ENCODE measurements at regions not wholly inside any gene's neighbourhood (a gene's known extent, or its start where the extent isn't known, plus 50 kb on each side); places are given as distances from the start of the nearest gene placed in this dataset.

DNA sequence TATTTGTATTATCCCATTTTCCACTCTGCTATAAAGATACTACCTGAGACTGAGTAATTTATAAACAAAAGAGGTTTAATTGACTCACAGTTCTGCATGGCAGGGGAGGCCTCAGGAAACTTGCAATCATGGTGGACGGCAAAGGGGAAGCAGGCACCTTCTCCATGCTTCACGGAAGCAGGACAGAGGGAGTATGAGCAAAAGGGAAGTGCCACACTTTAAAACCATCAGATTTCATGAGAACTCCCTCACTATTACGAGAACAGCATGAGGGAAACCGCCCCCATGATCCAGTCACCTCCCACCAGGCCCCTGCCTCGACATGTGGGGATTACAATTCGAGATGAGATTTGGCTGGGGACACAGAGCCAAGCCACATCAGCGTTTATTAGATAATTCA, 172.8 kb downstream of the NR2F2 start:
- Histone ChIP-seq H3K36me3 (ENCODE audit: control insufficient read depth in 3 of 3, insufficient read depth in 2 of 3, low read depth in 1 of 3, low read length in 3 of 3) (no peaks in the 10 kb centered on the region), H3K4me3 (ENCODE audit: low read depth in 1 of 3, low read length in 3 of 3) (no peak overlapping the region), H3K4me1 (ENCODE audit: control insufficient read depth in 3 of 3, insufficient read depth in 2 of 3, low read depth in 1 of 3, low read length in 2 of 3) (no peaks in the 10 kb centered on the region), H3K27ac (ENCODE audit: low read depth in 1 of 3, low read length in 2 of 3) (no peak overlapping the region), H3K27me3 (ENCODE audit: control insufficient read depth in 3 of 3, insufficient read depth in 3 of 3, low read length in 3 of 3) (peaks cover 0 to 3% (median 0%) of the 10 kb centered on the region in 3 donors), H3K9me3 (ENCODE audit: control insufficient read depth in 2 of 2, insufficient read depth in 1 of 2, low read depth in 1 of 2, low read length in 1 of 2) (no peaks in the 10 kb centered on the region)
- 57 to 76% (median 58%) methylated on average over 7 of the region's 7 CpGs for WGBS, 3 donors
- no peak for FAIRE-seq
- no peak for DNase-seq

DNA sequence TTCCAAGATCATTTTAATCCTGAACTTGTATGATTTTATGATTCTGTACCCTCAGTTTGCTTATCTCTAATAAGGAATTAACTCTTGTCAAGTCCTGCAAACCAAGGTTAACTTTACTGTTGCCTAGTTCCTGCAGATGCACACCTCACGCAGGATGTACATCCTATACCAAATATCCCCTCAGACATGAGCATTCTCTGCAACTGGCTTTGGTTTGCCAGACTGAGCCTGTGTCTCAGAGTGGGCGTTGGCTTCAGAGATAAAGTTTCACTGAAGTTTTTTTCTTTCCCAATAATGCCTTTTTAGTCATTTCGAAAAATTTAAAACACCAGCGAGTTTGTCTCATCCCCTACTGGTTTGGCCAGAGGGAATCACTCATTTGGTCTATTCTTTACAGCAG, 173.9 kb downstream of the NR2F2 start:
- 54 to 71% (median 56%) methylated on average over 4 of the region's 4 CpGs for WGBS, 3 donors
- H3K36me3 ChIP-seq (ENCODE audit: control insufficient read depth in 3 of 3, insufficient read depth in 2 of 3, low read depth in 1 of 3, low read length in 3 of 3), result no peaks in the 10 kb centered on the region
- DNase-seq (no peak), FAIRE-seq (no peak)
- no peaks in the 10 kb centered on the region for H3K9me3 ChIP-seq (ENCODE audit: control insufficient read depth in 2 of 2, insufficient read depth in 1 of 2, low read depth in 1 of 2, low read length in 1 of 2)
- no peaks in the 10 kb centered on the region for H3K4me1 ChIP-seq (ENCODE audit: control insufficient read depth in 3 of 3, insufficient read depth in 2 of 3, low read depth in 1 of 3, low read length in 2 of 3)
- H3K4me3 ChIP-seq (ENCODE audit: low read depth in 1 of 3, low read length in 3 of 3), result no peak overlapping the region
- no peak overlapping the region for H3K27ac ChIP-seq (ENCODE audit: low read depth in 1 of 3, low read length in 2 of 3)
- H3K27me3 ChIP-seq (ENCODE audit: control insufficient read depth in 3 of 3, insufficient read depth in 3 of 3, low read length in 3 of 3), result peaks cover 0 to 3% (median 0%) of the 10 kb centered on the region in 3 donors

DNA sequence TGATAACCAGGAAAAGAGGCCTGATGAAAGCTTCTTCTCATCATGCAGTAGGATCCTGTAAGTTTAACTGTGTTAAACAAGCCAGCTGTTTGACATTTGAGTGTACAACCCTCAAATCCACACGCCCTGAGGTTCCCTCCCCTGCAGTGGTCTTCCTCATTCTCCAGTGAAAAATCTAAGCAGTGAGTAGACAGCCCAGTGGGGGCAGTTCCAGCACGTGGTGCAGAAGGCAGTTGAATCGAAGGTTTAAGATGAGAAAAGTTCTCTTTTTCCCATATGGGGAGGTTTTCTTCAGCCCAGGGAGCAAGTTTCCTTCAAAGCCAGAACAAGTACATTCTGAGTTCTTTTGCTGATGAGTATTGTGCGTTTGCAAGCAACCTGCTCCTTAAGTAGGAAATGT, 174.5 kb downstream of the NR2F2 start:
- H3K27ac ChIP-seq (ENCODE audit: low read depth in 1 of 3, low read length in 2 of 3), result no peak overlapping the region
- peaks cover 0 to 3% (median 0%) of the 10 kb centered on the region in 3 donors for H3K27me3 ChIP-seq (ENCODE audit: control insufficient read depth in 3 of 3, insufficient read depth in 3 of 3, low read length in 3 of 3)
- DNase-seq (no peak), FAIRE-seq (no peak)
- no peaks in the 10 kb centered on the region for H3K4me1 ChIP-seq (ENCODE audit: control insufficient read depth in 3 of 3, insufficient read depth in 2 of 3, low read depth in 1 of 3, low read length in 2 of 3)
- H3K4me3 ChIP-seq (ENCODE audit: low read depth in 1 of 3, low read length in 3 of 3), result no peak overlapping the region
- 49 to 59% (median 56%) methylated on average over 4 of the region's 4 CpGs for WGBS, 3 donors
- no peaks in the 10 kb centered on the region for H3K36me3 ChIP-seq (ENCODE audit: control insufficient read depth in 3 of 3, insufficient read depth in 2 of 3, low read depth in 1 of 3, low read length in 3 of 3)
- H3K9me3 ChIP-seq (ENCODE audit: control insufficient read depth in 2 of 2, insufficient read depth in 1 of 2, low read depth in 1 of 2, low read length in 1 of 2), result no peaks in the 10 kb centered on the region

DNA sequence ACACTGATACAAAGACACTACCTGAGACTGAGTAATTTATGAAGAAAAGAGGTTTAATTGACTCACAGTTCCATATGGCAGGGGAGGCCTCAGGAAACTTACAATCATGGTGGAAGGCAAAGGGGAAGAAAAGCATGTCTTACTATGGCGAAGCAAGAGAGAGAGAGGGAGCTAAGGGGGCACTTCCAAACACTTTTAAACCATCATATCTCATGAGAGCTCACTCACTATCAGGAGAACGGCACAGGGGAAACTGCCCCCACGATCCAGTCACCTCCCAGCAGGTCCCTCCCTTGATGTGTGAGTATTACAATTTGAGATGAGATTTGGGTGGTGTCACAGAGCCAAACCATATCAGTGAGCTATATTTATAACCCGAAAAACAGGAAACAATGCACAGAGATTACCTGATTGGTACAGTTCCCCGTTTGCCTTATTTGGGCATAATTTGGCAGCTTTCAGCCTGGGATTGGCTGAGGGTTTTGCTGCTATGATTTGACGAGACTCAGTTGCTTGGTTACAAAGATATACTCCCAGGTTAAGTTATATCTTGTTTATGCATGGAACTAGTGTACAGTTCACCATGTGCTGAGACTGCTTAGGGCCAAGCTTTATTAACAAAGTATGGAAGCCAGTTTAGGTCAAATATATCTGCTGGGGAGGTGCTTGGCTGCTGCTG, 184.2 kb downstream of the NR2F2 start:
- Histone ChIP-seq H3K9me3 (ENCODE audit: control insufficient read depth in 2 of 2, insufficient read depth in 1 of 2, low read depth in 1 of 2, low read length in 1 of 2) (peaks cover 0 to 6% of the 10 kb centered on the region in 2 donors), H3K4me3 (ENCODE audit: low read depth in 1 of 3, low read length in 3 of 3) (no peak overlapping the region), H3K27ac (ENCODE audit: low read depth in 1 of 3, low read length in 2 of 3) (no peak overlapping the region), H3K36me3 (ENCODE audit: control insufficient read depth in 3 of 3, insufficient read depth in 2 of 3, low read depth in 1 of 3, low read length in 3 of 3) (no peaks in the 10 kb centered on the region), H3K27me3 (ENCODE audit: control insufficient read depth in 3 of 3, insufficient read depth in 3 of 3, low read length in 3 of 3) (peaks cover 0 to 2% (median 0%) of the 10 kb centered on the region in 3 donors), H3K4me1 (ENCODE audit: control insufficient read depth in 3 of 3, insufficient read depth in 2 of 3, low read depth in 1 of 3, low read length in 2 of 3) (peaks cover 0 to 19% (median 0%) of the 10 kb centered on the region in 3 donors)
- DNase-seq, result peak; percentile 1 to 2
- no peak for FAIRE-seq
- 24 to 61% (median 44%) methylated on average over 6 of the region's 6 CpGs for WGBS, 3 donors

DNA sequence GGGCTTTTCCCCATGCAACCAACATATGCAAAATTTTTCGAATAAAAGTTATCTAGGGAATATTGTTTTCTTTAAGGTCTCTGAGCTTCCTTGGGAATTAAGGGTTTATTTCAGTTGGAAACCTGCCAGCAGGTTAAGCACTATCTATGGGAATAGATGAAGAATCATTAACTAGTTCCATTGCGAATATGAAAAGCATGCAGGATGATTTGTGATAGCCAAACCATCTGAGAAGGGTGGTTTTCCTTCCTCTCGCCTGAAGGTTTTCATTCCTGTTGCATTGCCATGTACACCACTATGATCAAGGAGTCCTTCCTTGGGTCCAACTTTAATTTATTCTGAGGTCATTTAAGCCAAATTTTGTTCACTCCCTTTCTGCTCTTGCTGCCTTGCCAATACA, 184.9 kb downstream of the NR2F2 start:
- H3K27ac ChIP-seq (ENCODE audit: low read depth in 1 of 3, low read length in 2 of 3), result no peak overlapping the region
- no peaks in the 10 kb centered on the region for H3K36me3 ChIP-seq (ENCODE audit: control insufficient read depth in 3 of 3, insufficient read depth in 2 of 3, low read depth in 1 of 3, low read length in 3 of 3)
- no peak overlapping the region for H3K4me3 ChIP-seq (ENCODE audit: low read depth in 1 of 3, low read length in 3 of 3)
- peaks cover 0 to 6% of the 10 kb centered on the region in 2 donors for H3K9me3 ChIP-seq (ENCODE audit: control insufficient read depth in 2 of 2, insufficient read depth in 1 of 2, low read depth in 1 of 2, low read length in 1 of 2)
- H3K27me3 ChIP-seq (ENCODE audit: control insufficient read depth in 3 of 3, insufficient read depth in 3 of 3, low read length in 3 of 3), result peaks cover 0 to 2% (median 0%) of the 10 kb centered on the region in 3 donors
- FAIRE-seq (no peak), DNase-seq (peak; percentile 40 to 82)
- 14 to 61% (median 36%) methylated on average over 3 of the region's 3 CpGs for WGBS, 3 donors
- peaks cover 0 to 19% (median 0%) of the 10 kb centered on the region in 3 donors for H3K4me1 ChIP-seq (ENCODE audit: control insufficient read depth in 3 of 3, insufficient read depth in 2 of 3, low read depth in 1 of 3, low read length in 2 of 3)

DNA sequence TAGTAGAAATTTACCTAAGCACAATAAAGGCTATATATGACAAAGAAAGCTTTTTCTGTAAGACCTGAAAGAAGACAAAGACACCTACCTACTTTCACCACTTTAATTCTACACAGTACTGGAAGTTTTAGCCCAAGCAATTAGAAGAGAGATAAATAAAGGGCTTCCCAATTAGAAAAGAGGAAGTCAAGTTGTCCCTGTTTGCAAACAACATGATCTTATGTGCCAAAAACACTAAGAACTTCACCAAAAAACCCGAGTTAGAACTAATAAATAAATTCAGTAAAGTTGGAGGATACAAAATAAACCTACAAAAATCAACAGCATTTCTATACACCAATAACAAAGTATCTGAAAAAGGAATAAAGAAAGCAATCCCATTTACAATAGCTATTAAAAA, 190.9 kb downstream of the NR2F2 start:
- Histone ChIP-seq H3K36me3 (ENCODE audit: control insufficient read depth in 3 of 3, insufficient read depth in 2 of 3, low read depth in 1 of 3, low read length in 3 of 3) (no peaks in the 10 kb centered on the region), H3K4me3 (ENCODE audit: low read depth in 1 of 3, low read length in 3 of 3) (no peak overlapping the region), H3K27me3 (ENCODE audit: control insufficient read depth in 3 of 3, insufficient read depth in 3 of 3, low read length in 3 of 3) (peaks cover 0 to under 1% (median 0%) of the 10 kb centered on the region in 3 donors), H3K4me1 (ENCODE audit: control insufficient read depth in 3 of 3, insufficient read depth in 2 of 3, low read depth in 1 of 3, low read length in 2 of 3) (no peaks in the 10 kb centered on the region), H3K9me3 (ENCODE audit: control insufficient read depth in 2 of 2, insufficient read depth in 1 of 2, low read depth in 1 of 2, low read length in 1 of 2) (peaks cover 0 to 9% of the 10 kb centered on the region in 2 donors), H3K27ac (ENCODE audit: low read depth in 1 of 3, low read length in 2 of 3) (no peak overlapping the region)
- no peak for FAIRE-seq
- 54 to 77% (median 54%) methylated on average over 1 of the region's 1 CpG for WGBS, 3 donors
- DNase-seq, result no peak

DNA sequence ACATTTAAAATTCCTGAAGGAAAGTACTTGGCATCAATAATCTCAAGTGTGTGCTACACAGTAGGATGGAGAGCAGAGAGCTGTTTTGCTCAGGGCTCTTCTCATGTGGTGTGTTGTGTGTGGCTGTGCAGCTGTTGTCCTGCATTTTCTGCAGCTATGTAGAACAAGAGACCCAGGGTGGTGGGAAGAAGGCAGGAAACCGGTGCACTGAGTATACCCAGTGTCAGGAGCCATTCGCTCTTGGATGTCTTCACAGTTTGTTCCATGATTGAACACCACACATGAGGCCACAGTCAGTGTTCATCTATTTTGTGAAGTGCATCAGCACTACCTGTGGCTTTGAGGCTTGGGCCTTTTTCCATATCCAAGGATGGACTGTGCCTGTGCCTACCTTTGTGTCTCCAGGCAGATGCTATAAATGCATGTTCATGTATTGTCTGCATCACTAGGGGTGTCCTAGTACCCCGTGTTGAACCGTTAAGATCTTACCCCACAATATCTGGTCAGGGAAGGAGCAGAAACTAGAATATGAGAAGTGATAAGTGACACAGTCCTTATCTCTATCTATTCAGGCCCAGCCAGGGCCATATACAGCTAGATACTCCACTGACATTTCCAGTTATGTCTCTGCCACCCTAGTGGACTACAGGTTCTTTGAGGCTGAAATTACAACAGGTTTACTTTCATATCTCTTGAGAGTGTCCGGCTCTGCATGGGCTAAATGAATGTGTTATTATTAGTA, 194.3 kb downstream of the NR2F2 start:
- no peaks in the 10 kb centered on the region for H3K36me3 ChIP-seq (ENCODE audit: control insufficient read depth in 3 of 3, insufficient read depth in 2 of 3, low read depth in 1 of 3, low read length in 3 of 3)
- no peaks in the 10 kb centered on the region for H3K27me3 ChIP-seq (ENCODE audit: control insufficient read depth in 3 of 3, insufficient read depth in 3 of 3, low read length in 3 of 3)
- no peaks in the 10 kb centered on the region for H3K4me1 ChIP-seq (ENCODE audit: control insufficient read depth in 3 of 3, insufficient read depth in 2 of 3, low read depth in 1 of 3, low read length in 2 of 3)
- H3K27ac ChIP-seq (ENCODE audit: low read depth in 1 of 3, low read length in 2 of 3), result no peak overlapping the region
- H3K4me3 ChIP-seq (ENCODE audit: low read depth in 1 of 3, low read length in 3 of 3), result no peak overlapping the region
- H3K9me3 ChIP-seq (ENCODE audit: control insufficient read depth in 2 of 2, insufficient read depth in 1 of 2, low read depth in 1 of 2, low read length in 1 of 2), result peaks cover 0 to 3% of the 10 kb centered on the region in 2 donors
- DNase-seq, result no peak
- WGBS, 3 donors, result 63 to 75% (median 69%) methylated on average over 5 of the region's 5 CpGs
- no peak for FAIRE-seq

DNA sequence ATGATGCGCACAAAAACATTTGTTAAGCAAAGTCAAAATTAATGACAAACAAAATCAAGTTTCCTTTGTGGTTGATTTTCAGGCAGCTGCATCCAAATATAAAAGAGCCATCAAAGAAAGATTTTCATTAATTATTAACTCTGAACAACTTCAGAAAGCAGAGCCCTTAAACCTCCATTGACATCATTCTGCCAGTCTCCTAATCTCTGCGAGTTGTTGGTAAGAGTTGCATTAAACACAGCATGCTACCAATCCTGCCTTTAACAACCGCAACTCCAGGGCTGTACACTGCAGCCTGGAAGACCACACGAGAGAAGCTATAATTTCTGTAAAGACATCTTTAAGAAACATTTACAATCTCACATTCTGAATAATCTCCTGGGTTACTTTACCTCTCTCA, 204.6 kb downstream of the NR2F2 start:
- Histone ChIP-seq H3K4me3 (ENCODE audit: low read depth in 1 of 3, low read length in 3 of 3) (no peak overlapping the region), H3K27me3 (ENCODE audit: control insufficient read depth in 3 of 3, insufficient read depth in 3 of 3, low read length in 3 of 3) (no peaks in the 10 kb centered on the region), H3K27ac (ENCODE audit: low read depth in 1 of 3, low read length in 2 of 3) (no peak overlapping the region), H3K9me3 (ENCODE audit: control insufficient read depth in 2 of 2, insufficient read depth in 1 of 2, low read depth in 1 of 2, low read length in 1 of 2) (no peaks in the 10 kb centered on the region), H3K36me3 (ENCODE audit: control insufficient read depth in 3 of 3, insufficient read depth in 2 of 3, low read depth in 1 of 3, low read length in 3 of 3) (no peaks in the 10 kb centered on the region), H3K4me1 (ENCODE audit: control insufficient read depth in 3 of 3, insufficient read depth in 2 of 3, low read depth in 1 of 3, low read length in 2 of 3) (no peaks in the 10 kb centered on the region)
- DNase-seq, result no peak
- WGBS, 3 donors, result 18 to 70% (median 31%) methylated on average over 4 of the region's 4 CpGs
- FAIRE-seq, result no peak

Measured in small intestine (tissue), 7 donors.